ENCODE measurements at regions not wholly inside any gene's neighbourhood (a gene's known extent, or its start where the extent isn't known, plus 50 kb on each side); places are given as distances from the start of the nearest gene placed in this dataset.

DNA sequence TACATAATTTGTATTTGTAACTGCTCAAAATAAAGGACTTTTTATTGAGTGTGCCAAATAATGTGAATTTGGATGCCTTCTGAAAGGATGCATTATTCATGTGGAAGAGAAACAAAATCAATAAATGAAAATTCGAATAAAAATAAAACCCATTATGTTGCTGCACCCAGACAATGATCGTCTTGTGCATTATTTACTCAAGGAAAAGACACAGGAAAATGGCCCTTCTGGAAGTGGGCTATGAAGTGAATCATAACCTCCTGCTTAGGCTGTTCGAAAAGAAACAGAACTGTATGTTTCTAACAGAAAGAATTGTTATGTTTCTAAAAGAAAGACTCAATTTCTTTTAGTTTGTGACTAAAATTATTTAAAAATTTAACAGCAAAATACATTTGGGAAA is 168.9 kb upstream of the NFIB start:
- ChIA-PET POLR2A (no interaction called here), CTCF (interaction anchor here (1.2 kb wide), 1 partner anchor 17 kb away, joined by 3 read pairs; no protein-coding TSS in a partner anchor)
- Histone ChIP-seq H3K36me3 (replicated peaks in 1 of 2; ENCODE audit: control insufficient read depth in 1 of 2, insufficient read depth in 2 of 2, low read length in 1 of 2) (no peaks in the 10 kb centered on the region), H3K9ac (no peak overlapping the region), H3F3A (replicated peaks; ENCODE audit: insufficient read depth) (no peaks in the 10 kb centered on the region), H3K27ac (ENCODE audit: low read depth in 2 of 2, low read length in 1 of 2) (no peak overlapping the region), H4K20me1 (ENCODE audit: insufficient read depth) (no peaks in the 10 kb centered on the region), H3K4me1 (ENCODE audit: control insufficient read depth in 1 of 2, insufficient read depth in 2 of 2, low read depth in 1 of 2, low read length in 1 of 2) (no peaks in the 10 kb centered on the region; a peak in 1 of 4 replicates), H3K79me2 (ENCODE audit: insufficient read depth) (no peaks in the 10 kb centered on the region), H3K9me2 (no peaks in the 10 kb centered on the region), H3K9me3 (no peaks in the 10 kb centered on the region), H2AFZ (ENCODE audit: low read depth) (no peak overlapping the region), H3K27me3 (ENCODE audit: insufficient read depth) (no peaks in the 10 kb centered on the region), H3K4me2 (no peak overlapping the region), H3K4me3 (ENCODE audit: low read depth in 2 of 2, low read length in 1 of 2) (no peak overlapping the region)
- no peak for DNase-seq
- TF ChIP-seq, protein P1, sequence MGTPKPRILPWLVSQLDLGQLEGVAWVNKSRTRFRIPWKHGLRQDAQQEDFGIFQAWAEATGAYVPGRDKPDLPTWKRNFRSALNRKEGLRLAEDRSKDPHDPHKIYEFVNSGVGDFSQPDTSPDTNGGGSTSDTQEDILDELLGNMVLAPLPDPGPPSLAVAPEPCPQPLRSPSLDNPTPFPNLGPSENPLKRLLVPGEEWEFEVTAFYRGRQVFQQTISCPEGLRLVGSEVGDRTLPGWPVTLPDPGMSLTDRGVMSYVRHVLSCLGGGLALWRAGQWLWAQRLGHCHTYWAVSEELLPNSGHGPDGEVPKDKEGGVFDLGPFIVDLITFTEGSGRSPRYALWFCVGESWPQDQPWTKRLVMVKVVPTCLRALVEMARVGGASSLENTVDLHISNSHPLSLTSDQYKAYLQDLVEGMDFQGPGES (IDR thresholded peaks at IDR 0.05; ENCODE audit: low read depth, low read length) = no peak
- TF ChIP-seq MXI1 (IDR thresholded peaks at IDR 0.05; ENCODE audit: low read depth, low read length) = no peak
- WGBS (ENCODE audit: low lambda C conversion rate) = 46% methylated on average over 3 of the region's 3 CpGs

DNA sequence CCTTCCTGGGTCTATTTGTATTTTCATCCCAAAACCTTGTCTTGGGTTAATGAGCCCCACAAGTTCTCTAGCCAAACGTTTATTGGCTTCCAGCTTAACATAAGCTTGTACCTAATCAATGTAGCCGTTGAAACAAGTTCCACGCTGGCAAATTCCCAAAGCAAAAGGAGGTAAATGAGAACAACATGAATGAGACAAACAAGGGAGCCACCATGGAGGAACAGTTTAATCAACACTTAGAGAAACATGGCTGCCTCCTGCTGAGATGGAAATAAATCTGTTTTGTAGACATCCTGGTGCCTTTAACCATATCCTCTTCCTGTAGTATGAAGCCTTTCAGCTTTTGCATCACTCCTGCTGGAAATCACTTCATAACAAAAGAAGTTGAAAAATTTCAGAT is 166.6 kb upstream of the NFIB start:
- Histone ChIP-seq H3K4me1 (ENCODE audit: control insufficient read depth in 1 of 2, insufficient read depth in 2 of 2, low read depth in 1 of 2, low read length in 1 of 2) (no peaks in the 10 kb centered on the region; a peak in 1 of 4 replicates), H3K4me2 (no peak overlapping the region), H3K79me2 (ENCODE audit: insufficient read depth) (no peaks in the 10 kb centered on the region), H3K9me3 (no peaks in the 10 kb centered on the region), H3K27ac (ENCODE audit: low read depth in 2 of 2, low read length in 1 of 2) (no peak overlapping the region), H3K4me3 (ENCODE audit: low read depth in 2 of 2, low read length in 1 of 2) (no peak overlapping the region), H3K9me2 (no peaks in the 10 kb centered on the region), H2AFZ (ENCODE audit: low read depth) (no peak overlapping the region), H3K36me3 (replicated peaks in 1 of 2; ENCODE audit: control insufficient read depth in 1 of 2, insufficient read depth in 2 of 2, low read length in 1 of 2) (no peaks in the 10 kb centered on the region), H3K27me3 (ENCODE audit: insufficient read depth) (no peaks in the 10 kb centered on the region), H4K20me1 (ENCODE audit: insufficient read depth) (no peaks in the 10 kb centered on the region), H3K9ac (no peak overlapping the region), H3F3A (replicated peaks; ENCODE audit: insufficient read depth) (no peaks in the 10 kb centered on the region)
- ChIA-PET POLR2A (no interaction called here), CTCF (interaction anchor here (2.0 to 3.0 kb wide), 2 partner anchors 15 to 181 kb away, joined by 5 to 8 read pairs; no protein-coding TSS in a partner anchor)
- WGBS (ENCODE audit: low lambda C conversion rate) = 48% methylated on average over 3 of the region's 3 CpGs
- TF ChIP-seq SMC3 (IDR thresholded peaks at IDR 0.05; ENCODE audit: low read depth, low read length) = no peak
- TF ChIP-seq, protein P2, sequence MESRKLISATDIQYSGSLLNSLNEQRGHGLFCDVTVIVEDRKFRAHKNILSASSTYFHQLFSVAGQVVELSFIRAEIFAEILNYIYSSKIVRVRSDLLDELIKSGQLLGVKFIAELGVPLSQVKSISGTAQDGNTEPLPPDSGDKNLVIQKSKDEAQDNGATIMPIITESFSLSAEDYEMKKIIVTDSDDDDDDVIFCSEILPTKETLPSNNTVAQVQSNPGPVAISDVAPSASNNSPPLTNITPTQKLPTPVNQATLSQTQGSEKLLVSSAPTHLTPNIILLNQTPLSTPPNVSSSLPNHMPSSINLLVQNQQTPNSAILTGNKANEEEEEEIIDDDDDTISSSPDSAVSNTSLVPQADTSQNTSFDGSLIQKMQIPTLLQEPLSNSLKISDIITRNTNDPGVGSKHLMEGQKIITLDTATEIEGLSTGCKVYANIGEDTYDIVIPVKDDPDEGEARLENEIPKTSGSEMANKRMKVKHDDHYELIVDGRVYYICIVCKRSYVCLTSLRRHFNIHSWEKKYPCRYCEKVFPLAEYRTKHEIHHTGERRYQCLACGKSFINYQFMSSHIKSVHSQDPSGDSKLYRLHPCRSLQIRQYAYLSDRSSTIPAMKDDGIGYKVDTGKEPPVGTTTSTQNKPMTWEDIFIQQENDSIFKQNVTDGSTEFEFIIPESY (IDR thresholded peaks at IDR 0.05; ENCODE audit: borderline replicate concordance, low read depth) = no peak
- TF ChIP-seq MXI1 (IDR thresholded peaks at IDR 0.05; ENCODE audit: low read depth, low read length) = no peak
- TF ChIP-seq, protein P3, sequence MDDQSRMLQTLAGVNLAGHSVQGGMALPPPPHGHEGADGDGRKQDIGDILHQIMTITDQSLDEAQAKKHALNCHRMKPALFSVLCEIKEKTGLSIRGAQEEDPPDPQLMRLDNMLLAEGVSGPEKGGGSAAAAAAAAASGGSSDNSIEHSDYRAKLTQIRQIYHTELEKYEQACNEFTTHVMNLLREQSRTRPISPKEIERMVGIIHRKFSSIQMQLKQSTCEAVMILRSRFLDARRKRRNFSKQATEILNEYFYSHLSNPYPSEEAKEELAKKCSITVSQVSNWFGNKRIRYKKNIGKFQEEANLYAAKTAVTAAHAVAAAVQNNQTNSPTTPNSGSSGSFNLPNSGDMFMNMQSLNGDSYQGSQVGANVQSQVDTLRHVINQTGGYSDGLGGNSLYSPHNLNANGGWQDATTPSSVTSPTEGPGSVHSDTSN (IDR thresholded peaks at IDR 0.05) = no peak
- TF ChIP-seq GATA2 (CRISPR knock-in tag; IDR thresholded peaks at IDR 0.05) = no peak
- TF ChIP-seq JUND (IDR thresholded peaks at IDR 0.05) = no peak
- TF ChIP-seq FOSL2 (IDR thresholded peaks at IDR 0.05; ENCODE audit: borderline replicate concordance, low read depth) = no peak
- TF ChIP-seq EP300 (IDR thresholded peaks at IDR 0.05; ENCODE audit: borderline replicate concordance in 1 of 2, low read depth in 1 of 2, low read length in 1 of 2) = no peak
- no peak for DNase-seq
